ENCODE measurements at regions not wholly inside any gene's neighbourhood (a gene's known extent, or its start where the extent isn't known, plus 50 kb on each side); places are given as distances from the start of the nearest gene placed in this dataset.

DNA sequence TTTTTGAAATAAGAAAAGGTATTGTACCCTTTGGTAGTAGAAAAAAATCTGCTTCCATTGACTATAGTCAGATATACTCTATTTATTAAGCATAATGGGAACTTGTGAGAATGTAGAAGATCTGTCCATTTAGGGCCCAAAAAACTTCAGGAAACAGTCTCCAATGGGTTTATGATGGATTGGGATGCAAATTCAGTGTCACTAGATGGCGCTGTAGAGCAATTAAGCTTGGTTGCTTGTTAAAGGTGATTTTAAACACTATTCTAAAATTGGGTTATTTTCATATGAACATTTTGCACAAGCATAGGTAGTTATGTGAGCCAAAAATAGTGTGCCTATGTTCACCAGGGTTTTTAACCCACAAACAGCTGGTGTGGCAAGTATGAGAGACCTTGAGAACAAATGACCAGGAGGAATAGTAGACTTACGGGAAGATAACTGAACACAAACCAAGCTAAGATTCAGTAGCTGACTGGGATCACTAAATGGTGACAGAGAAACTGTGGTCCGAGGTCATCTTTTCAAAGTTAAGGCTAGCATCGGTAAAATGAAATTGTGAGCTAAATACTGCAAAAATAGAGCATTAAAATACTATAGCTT is 80.3 kb upstream of the LSM6 start:
- TF ChIP-seq, protein P1, sequence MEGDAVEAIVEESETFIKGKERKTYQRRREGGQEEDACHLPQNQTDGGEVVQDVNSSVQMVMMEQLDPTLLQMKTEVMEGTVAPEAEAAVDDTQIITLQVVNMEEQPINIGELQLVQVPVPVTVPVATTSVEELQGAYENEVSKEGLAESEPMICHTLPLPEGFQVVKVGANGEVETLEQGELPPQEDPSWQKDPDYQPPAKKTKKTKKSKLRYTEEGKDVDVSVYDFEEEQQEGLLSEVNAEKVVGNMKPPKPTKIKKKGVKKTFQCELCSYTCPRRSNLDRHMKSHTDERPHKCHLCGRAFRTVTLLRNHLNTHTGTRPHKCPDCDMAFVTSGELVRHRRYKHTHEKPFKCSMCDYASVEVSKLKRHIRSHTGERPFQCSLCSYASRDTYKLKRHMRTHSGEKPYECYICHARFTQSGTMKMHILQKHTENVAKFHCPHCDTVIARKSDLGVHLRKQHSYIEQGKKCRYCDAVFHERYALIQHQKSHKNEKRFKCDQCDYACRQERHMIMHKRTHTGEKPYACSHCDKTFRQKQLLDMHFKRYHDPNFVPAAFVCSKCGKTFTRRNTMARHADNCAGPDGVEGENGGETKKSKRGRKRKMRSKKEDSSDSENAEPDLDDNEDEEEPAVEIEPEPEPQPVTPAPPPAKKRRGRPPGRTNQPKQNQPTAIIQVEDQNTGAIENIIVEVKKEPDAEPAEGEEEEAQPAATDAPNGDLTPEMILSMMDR (IDR thresholded peaks at IDR 0.05) = peak; percentile 61 to 71 (median 64)
- TF ChIP-seq POLR2AphosphoS5 (IDR thresholded peaks at IDR 0.05) (no peak), POLR2A (IDR thresholded peaks at IDR 0.05) (no peak), EP300 (IDR thresholded peaks at IDR 0.05; ENCODE audit: low read depth) (no peak)
